CD4-positive, alpha-beta T cell treated with Interleukin-12 subunit alpha and Interleukin-12 subunit beta, for 1 hour (primary cell): ENCODE measurements at regions not wholly inside any gene's neighbourhood (a gene's known extent, or its start where the extent isn't known, plus 50 kb on each side); places are given as distances from the start of the nearest gene placed in this dataset.
"Not testable (repeated sequence)": the region's sequence is repeated elsewhere in the genome, so short reads cannot be mapped to it uniquely, and the experiment has no call there.

Experiments used
- DNase-seq: peaks from one replicate; pipeline ENCODE4 v3.0.0-alpha.2; 2020

DNA sequence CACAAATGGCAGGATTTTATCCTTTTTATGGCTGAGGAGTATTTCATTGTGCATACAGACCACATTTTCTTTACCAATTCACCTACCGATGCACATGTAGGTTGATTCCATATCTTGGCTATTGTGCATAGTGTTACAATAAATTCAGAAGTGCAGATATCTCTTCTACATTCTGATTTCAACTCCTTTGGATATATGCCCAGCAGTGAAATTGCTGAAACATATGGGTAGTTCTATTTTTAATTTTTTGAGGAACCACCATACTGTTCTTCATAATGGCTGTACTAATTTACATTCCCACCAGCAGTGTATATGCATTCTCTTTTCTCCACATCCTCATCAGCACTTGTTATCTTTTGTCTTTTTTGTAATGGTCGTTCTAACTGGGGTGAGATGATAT is 1290.3 kb downstream of the XPNPEP1 start:
- DNase-seq = no peak

DNA sequence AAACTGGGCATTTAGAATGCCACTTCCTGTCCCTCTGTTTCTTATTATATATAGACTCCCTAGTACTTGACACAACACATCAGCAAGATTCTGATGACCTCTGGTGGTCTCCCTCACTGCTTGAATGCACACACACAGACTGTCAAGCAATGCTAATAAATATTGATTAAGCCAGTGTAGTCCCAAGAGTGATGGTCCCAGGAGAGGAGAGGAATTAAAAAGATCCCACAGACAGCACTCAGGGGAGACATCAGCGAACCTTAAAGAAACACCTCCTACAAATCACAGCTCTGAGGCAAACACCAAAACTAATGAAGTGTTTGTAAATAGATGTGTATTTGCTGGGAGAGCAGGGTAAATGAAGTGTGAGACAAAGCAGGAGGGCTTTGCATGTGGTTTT is 1291.2 kb downstream of the XPNPEP1 start:
- DNase-seq = no peak

DNA sequence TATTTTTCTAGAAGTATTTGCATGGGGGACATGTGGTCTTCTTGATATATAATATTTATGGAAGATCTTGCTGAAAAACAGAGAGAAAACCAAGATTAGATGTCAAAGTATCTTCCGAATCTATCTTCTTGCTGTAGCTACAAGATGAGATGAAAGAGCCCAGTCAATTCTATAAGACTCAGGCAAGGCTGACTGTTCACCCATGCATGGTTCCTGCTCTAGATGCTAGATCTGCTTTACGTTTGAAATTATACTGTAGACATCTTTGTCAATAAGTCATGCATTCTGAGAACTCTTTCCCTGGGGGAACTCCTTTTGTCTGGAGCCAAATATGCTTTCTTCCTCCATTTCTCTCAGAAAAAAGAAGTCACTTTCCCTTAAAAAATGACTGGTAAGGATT is 1292.0 kb downstream of the XPNPEP1 start:
- DNase-seq = no peak

DNA sequence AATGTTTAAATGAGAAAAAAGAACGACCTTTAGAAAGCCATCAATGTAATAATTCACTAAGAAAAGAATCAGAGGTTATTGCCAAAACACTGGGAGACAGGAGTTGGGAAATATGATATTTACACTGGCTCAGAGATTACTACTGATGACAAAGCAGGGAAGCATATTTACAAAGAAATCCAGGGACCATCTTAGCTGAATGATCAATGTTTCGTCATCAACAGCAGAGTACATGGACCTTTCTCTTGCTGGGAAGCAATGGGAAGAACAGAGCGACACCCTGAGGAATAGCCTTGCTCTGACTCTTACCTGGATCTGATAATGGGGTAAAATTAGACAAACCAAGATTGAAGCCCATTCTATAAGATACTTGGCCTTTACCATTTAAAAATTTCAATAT is 1293.5 kb downstream of the XPNPEP1 start:
- no peak for DNase-seq

DNA sequence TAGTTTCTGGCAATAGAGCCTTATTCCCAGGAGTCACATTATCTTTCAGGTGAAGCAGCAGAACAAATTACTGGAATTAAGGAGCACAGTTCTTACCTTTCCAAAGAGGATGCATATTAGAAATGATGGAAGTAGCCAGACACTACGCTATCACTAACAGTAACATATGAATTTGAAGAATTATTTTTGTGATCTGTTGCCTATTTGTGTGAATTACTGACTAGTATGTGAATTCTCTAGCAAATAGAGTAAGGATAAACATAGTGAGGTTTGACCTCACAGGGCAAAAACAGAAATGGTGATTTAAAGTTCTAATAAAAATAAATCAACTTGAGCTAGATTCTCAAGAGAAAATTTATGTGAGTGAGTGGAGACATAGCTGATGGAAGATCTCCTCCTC is 1299.3 kb downstream of the XPNPEP1 start:
- no peak for DNase-seq

DNA sequence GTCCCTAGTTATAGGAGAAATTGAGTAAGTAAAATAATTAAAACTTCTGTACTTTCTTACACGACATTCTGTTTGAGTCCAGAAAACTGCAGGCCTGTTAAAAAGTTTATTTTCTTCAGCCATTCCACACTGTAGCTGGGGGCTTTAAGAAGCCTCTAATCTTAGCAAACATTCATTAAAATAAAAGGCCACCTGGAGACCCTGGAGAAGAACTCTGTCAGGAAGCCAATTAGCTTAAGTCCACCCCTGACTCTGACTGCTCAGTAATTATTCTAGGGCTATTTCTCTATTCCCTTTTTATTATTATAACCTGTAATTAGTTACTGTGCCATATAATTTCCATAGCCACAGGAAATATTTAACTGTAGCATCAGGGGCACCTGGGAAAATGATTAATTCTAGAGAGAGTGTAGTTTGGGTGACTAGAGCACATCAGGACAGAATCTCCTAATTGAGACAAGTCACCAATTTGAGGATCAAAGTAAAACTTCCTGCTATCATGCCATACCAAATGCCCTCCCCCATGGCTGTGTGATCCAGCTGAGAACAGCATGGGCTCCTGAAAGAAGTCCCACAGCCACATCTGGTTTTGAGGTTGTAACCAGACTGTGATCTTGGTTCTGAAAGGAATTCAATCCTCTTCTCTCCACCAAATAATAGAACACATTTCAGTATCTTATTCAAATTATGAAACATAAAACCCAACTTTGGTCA is 1302.3 kb downstream of the XPNPEP1 start:
- DNase-seq = no peak

DNA sequence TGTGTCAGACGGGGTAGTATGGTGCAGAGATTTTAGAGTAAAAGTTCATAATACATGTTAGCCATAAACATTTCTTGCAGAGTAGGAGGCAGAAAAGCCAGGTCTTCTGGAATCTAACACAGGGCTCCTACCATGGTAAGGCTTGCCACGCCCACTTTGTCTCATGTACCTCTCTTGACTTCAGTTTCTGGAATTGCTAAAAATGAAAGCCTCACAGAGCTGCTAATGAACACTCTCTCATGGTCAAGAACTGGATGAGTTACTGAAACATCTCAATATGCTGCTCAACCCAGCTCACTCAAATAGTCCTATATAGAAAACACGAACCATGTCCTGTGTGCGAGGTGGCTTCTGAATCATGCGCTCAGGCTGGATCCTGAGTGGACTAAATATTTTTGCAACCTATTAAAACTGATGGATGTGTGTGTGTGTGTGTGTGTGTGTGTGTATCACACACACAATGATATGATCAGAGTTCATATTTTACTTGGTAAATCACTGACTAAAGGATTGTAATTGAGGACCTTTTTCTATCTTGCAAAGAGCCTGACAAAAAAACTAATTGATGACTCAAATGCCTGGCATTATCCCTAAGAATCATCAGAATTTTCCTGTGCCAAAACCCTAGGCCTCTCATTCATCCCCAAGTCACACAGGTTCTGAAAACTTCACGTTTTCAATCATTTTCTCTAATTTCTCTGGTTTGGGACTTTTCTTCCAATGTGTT is 1306.6 kb downstream of the XPNPEP1 start:
- DNase-seq = no peak

DNA sequence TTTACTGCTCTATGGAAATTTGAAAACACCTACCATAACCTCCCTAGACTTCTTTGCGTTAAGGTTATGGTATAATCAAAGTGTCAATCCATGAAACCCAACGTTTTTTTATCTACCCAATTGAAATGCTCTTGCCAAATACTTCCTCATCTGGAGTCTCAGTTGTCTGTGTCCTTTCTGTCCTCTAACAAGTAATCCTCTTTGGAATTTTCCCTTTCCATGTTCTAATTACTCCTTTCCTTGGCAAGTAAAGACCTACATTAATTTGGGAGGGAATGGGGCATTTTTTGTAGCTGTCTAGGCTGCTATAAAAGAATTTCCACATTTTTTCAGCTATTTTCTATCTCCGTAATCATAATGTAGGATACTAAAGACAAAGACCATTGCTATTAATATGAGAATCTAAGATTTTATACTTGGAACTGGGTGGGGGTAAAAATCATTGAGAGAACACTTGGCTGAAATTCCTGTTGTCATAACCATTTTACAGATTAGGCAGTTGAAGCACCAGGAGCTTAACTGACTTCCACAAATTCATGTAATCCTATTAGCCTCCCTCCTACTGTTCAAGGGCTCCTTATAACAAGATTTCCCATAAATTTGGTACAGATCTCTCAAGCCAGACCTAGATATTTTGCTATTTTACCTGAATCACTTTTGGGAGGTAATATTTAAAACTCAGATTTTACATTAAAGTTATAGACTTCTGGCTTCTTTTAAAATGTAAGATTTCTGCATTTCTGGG is 1307.6 kb downstream of the XPNPEP1 start:
- DNase-seq = no peak

DNA sequence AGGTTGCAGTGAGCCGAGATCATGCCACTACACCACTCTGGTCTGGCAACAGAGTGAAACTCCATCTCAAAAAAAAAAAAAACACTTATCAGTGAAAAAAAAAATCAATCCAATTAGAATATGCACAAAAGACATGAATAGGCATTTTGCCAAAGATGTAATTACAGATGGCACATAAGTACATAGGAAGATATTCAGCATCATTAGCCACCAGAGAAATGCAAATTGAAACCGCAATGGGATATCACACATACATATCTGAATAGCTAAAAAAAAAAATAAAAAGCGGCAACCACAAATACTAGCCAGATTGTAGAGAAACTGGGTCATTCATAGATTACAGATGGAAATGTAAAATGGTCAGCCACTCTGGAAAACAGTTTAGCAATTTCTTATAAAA is 1310.8 kb downstream of the XPNPEP1 start:
- no peak for DNase-seq

DNA sequence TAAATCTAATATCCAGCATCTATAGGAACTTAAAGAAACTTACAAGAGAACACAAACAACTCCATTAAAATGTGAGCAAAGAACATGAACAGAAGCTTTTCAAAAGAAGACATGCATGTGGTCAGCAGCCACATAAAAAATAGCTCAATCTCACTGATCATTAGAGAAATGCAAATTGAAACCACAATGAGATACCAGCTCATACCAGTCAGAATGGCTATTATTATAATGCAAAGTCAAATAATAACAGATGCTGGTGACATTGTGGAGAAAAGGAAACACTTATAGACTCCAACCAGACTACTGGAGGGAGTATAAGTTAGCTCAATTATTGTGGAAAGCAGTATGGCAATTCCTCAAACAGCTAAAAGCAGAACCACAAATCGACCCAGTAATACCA is 1314.5 kb downstream of the XPNPEP1 start:
- DNase-seq = no peak

DNA sequence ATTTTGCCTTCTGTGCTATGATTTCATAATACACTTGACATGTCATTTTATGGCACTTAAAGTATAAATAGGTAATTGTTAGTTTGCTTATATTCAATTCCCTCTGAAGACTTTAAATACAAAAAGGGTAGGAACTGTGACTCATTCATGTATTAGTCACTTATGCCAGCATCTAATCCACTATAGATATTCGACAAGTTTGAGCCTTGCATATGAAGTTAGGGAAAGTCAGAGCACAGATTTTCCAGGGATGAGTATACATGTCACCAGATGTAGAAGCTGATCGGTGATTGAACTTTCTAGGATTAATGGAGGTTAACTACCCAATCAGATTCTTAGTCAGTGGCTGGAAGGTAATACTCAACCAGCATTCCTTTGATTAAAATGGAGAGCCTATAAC is 1321.5 kb downstream of the XPNPEP1 start:
- DNase-seq = no peak

DNA sequence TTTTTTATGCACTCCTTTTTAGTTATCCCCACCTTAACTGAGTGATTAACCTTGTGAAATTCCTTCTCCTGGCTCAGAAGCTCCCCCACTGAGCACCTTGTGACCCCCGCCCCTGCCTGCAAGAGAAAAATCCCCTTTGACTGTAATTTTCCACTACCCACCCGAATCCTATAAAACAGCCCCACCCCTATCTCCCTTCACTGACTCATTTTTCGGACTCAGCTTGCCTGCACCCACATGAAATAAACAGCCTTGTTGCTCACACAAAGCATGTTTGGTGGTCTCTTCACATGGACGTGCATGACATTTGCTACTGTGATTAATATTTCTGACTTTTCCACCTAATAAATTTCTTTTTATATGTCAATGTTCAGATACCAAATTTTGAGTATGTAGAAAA is 1322.8 kb downstream of the XPNPEP1 start:
- not testable (repeated sequence) for DNase-seq

DNA sequence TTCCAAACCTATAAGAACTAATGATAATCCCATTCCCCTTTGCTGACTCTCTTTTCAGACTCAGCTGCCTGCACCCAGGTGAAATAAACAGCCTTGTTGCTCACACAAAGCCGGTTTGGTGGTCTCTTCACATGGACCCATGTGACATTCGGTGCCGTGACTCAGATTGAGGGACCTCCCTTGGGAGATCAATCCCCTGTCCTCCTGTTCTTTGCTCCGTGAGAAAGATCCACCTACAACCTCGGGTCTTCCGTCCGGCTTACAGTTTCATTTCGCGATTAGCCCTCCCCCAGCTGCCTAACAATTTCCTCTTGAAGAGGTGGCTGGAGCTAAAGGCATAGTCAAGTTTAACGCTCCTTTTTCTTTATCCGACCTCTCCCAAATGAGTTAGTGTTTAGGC is 1324.0 kb downstream of the XPNPEP1 start:
- not testable (repeated sequence) for DNase-seq

DNA sequence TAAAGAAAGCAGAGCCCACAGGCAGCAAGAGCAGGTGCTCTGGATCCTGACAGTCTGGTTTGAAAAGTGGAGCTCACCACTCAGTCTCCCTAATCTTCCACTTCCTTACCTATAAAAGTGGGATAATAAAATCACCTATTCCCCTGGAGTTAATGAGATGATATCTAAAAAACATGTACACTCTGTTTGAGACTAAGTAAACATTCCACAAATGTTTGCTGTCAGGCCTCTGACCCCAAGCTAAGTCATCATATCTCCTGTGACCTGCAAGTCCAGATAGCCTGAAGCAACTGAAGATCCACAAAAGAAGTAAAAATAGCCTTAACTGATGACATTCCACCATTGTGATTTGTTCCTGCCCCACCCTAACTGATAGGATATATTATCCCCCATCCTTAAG is 1324.5 kb downstream of the XPNPEP1 start:
- DNase-seq = no peak

DNA sequence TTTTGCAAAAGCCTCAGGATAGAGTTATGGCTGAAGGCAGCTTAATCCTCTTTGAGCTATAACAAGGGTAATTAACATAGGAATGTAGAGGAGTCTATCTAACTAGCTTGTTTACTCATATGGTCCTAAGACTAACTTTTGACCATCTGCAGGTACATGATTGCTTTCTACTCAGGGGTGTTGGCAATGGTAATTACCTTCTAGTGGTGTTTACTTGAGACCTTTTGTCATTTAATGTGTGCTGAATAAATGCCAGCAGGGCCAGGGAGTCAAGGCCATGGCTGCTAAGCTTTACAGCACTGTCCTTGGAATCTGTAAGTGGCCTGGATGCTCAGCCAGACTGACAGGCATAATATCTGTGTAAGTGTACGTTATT is 1325.0 kb downstream of the XPNPEP1 start:
- no peak for DNase-seq

DNA sequence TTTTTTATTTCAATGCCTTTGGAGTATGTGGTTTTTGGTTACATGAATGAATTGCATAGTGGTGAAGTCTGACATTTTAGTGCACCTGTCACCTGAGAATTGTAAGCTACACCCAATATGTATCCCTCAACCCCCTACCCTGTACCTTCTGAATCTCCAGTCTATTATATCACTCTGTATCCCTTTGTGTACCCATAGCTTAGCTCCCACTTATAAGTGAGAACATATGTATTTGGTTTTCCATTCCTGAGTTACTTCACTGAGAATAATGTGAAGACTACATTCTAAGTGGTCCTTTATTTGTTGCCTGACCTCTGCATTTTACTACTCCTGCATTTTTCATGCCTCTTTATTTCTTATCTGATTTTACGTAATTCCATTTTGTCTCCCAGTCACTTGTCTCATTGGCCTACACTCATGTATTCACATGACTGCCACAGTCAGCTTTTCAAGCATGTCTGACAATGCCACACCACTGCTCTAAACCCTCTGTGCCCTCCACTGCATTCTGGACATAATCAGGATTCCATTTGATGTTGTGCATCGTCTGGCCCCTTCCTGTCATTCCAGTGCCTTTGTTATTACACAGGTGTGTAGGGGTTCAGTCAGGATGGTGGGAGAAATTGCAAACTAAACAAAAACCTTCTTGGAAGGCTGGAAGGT is 1325.5 kb downstream of the XPNPEP1 start:
- no peak for DNase-seq

DNA sequence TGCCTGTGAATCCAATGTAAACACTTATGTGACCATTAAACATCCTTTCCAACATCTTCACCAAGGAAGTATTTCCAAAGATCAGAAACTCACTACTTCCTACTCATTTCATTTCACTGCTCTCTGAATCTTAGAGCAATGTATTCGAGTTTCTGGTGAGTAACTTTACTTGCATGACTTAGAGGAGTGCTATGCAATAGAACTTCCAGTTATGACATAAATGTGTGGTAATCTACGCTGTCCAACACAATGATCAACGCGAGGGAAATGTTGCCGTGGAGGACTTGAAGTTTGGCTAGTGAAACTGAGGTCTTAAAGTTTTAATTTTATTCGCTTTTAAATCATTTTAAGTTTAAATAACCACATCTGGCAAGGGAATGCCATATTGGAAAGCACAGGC is 1326.3 kb downstream of the XPNPEP1 start:
- no peak for DNase-seq

DNA sequence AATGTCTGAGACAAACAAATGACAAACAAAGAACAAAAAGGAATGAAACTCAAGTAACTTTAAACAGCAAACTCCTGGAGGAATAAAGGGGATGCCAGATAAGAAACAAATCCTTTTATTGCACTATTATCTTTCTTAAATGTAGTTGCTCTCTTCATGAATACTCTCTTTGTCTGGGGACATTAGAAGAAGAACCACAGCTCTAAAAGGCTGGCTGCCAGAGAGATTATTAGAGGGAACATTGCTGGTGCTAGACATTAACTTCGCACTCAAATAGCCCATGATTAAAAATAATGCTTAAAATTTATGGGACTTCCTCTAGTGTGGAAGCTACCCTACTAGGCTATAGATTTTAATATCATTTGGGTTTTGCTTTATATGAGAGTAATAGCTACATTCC is 1330.4 kb downstream of the XPNPEP1 start:
- DNase-seq = no peak

DNA sequence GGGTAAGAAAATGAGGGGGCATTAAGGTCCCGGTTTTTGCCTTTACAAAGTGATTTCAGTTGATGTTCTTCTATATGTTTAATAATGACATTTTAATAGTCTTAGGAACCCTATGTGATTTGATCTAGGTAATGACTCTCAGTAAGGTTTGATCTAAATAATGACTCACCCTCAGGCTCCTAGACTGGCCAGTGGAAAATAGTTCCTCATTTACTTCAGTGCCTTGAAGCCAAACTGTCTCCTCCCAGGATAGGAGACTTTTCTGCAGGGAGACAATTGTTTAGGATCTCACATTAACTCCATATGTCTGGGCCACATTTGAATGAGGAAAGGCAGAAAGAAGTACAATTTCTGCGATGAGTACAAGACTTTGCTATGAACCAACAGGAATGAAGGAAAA is 1331.9 kb downstream of the XPNPEP1 start:
- no peak for DNase-seq

DNA sequence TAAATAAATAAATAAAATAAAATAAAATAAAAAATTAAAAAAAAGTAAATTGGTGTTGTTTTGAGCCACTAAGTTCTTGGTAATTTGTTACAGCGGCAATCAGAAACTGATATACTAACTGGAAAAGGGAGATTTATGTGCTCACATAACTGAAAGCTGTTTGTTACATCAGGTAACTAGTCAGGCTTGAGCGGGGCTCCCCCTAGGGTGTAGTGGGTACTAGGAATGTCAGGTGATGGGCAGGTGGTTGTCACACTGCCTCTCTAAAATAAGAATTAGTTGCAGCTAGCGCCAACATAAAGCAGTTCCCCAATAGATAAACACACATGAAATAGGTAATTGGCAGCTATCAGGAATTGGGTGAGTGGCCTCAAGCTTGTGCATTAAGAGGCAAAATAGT is 1336.9 kb downstream of the XPNPEP1 start:
- no peak for DNase-seq

DNA sequence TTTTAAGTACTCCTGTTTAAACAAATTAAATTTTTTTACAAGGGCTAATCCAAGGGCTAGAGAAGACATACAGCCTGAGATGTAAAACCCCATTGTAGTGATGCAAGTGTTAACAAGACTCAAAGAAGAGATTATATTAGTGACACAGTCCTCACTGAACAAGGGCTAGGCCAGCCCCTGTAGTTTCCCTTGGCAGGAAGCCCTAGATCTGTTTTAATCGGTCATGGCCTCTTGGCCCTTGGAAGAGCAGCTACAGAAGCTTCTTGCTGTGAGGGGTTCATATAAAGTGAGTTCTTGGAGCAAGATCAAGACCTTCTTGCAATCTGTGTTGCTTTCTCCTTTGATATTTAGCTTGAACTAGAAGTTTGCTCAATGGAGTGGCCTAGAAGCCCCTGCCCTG is 1339.4 kb downstream of the XPNPEP1 start:
- no peak for DNase-seq

DNA sequence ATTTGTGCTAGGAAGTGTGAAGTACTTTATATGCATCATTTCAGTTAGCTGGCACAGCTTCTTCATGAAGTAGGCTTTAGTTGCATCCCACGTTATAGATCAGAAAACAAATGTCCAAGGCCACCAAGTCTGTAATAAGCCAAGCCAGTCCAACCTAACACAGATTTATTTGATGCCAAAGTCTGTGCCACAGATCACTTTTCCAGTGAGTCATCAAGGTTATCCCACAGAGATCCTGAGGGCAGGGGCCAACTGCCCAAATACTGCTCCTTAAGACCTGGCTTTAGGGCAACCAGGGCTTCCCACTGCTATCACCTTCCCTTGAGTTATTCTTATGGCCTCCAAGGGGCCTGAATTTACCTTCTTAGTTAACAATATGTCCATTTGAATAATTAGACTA is 1340.4 kb downstream of the XPNPEP1 start:
- DNase-seq = no peak

DNA sequence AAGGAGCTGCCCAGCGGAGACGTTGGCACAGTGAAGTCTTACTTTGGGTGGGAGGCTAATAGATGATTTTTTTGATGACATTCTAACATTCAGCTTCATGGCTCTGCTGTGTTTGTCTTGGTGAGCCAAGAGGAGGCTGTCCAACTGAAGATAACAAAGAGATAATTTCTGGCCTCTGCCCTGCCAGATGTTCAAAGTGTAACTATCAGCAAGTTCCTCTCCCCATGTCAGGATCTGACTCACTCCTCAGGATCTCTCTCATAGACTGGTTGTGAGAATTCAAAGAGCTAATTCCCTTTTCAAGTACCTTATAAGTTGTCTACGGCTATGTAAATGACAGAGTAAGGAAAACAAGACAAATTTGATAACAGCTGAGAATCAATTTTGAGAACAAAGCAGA is 1340.9 kb downstream of the XPNPEP1 start:
- DNase-seq = no peak

DNA sequence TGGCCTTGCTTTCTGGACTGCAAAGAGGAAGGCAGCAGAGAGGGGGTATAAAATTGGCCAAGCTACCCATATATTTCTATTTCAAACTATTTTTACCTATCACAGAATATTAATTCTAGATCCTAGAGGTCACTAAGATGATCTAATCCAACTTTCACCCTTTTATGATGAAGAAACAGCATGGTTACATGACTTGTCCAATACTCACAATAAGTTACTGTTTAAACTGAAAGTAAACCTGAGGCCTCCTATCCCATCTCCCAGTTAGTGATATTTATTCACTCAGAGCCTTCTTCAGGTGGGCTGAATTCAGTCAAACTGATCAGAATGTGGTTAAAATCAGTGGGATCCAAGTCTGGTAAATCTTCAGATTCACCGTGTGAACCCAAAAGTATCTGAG is 1345.1 kb downstream of the XPNPEP1 start:
- DNase-seq = no peak
